HG03159 (cell line): ENCODE measurements at regions not wholly inside any gene's neighbourhood (a gene's known extent, or its start where the extent isn't known, plus 50 kb on each side); places are given as distances from the start of the nearest gene placed in this dataset.

ENCODE experiments used
- ATAC-seq: cut with Tn5 transposase; IDR thresholded peaks from one replicate; pipeline ENCODE4 v1.9.1; 2021; ENCODE audit warnings: mild to moderate bottlenecking, moderate library complexity; ENCODE audit not compliant: unreplicated experiment

GRCh38 chr17:72254808-72255449 lies 134.1 kb downstream of the SOX9 start:
- no peak for ATAC-seq

- ATAC-seq, result no peak
Observed at GRCh38 chr17:72255481-72255880, 134.7 kb downstream of the SOX9 start.

- ATAC-seq, result no peak
Observed at GRCh38 chr17:72258711-72259110, 137.9 kb downstream of the SOX9 start.

- no peak for ATAC-seq
Observed at GRCh38 chr17:72259922-72260321, 139.1 kb downstream of the SOX9 start.

- ATAC-seq, result no peak
Observed at GRCh38 chr17:72262766-72263165, 141.9 kb downstream of the SOX9 start.

GRCh38 chr17:72264682-72265405 lies 144.0 kb downstream of the SOX9 start:
- no peak for ATAC-seq

GRCh38 chr17:72266112-72266775 lies 145.4 kb downstream of the SOX9 start:
- no peak for ATAC-seq

- ATAC-seq, result no peak
Observed at GRCh38 chr17:72267601-72268000, 146.8 kb downstream of the SOX9 start.

GRCh38 chr17:72268431-72268830 lies 147.6 kb downstream of the SOX9 start:
- ATAC-seq, result no peak

GRCh38 chr17:72270273-72270924 lies 149.6 kb downstream of the SOX9 start:
- no peak for ATAC-seq

GRCh38 chr17:72271603-72272002 lies 150.8 kb downstream of the SOX9 start:
- no peak for ATAC-seq

- no peak for ATAC-seq
Observed at GRCh38 chr17:72273289-72274056, 152.7 kb downstream of the SOX9 start.

GRCh38 chr17:72274614-72275013 lies 153.8 kb downstream of the SOX9 start:
- no peak for ATAC-seq

GRCh38 chr17:72280881-72281280 lies 160.1 kb downstream of the SOX9 start:
- ATAC-seq, result no peak

GRCh38 chr17:72282439-72283029 lies 161.7 kb downstream of the SOX9 start:
- no peak for ATAC-seq

GRCh38 chr17:72284806-72285205 lies 164.0 kb downstream of the SOX9 start:
- ATAC-seq, result no peak

GRCh38 chr17:72287586-72287985 lies 166.8 kb downstream of the SOX9 start:
- no peak for ATAC-seq

- ATAC-seq, result no peak
Observed at GRCh38 chr17:72294487-72294893, 173.7 kb downstream of the SOX9 start.

GRCh38 chr17:72295916-72296315 lies 175.1 kb downstream of the SOX9 start:
- no peak for ATAC-seq

GRCh38 chr17:72296456-72296855 lies 175.6 kb downstream of the SOX9 start:
- ATAC-seq, result no peak
